Liver (tissue), 3 donors: ENCODE measurements at regions not wholly inside any gene's neighbourhood (a gene's known extent, or its start where the extent isn't known, plus 50 kb on each side); places are given as distances from the start of the nearest gene placed in this dataset.

Source experiments
- CTCF ChIP-seq: fragments of 150-350 bp; IDR thresholded peaks from 2 replicates; pipeline ENCODE4 v1.5.1; 2017; ENCODE audit warnings: improper control_type of control experiment, low read depth, low read length; ENCODE audit not compliant: missing input control
- FOXA1 ChIP-seq: IDR thresholded peaks from 2 replicates; pipeline ENCODE4 v1.6.1; 2016; ENCODE audit warnings: antibody characterized with exemption
- MAX ChIP-seq: IDR thresholded peaks from 2 replicates; pipeline ENCODE4 v1.6.1; 2016; ENCODE audit warnings: antibody characterized with exemption
- REST ChIP-seq: IDR thresholded peaks from 2 replicates; pipeline ENCODE4 v1.6.1; 2016; ENCODE audit warnings: antibody characterized with exemption, mild to moderate bottlenecking
- SP1 ChIP-seq: IDR thresholded peaks from 2 replicates; pipeline ENCODE4 v1.6.1; 2018; ENCODE audit warnings: antibody characterized with exemption, mild to moderate bottlenecking
- TAF1 ChIP-seq: conservative IDR thresholded peaks from 2 replicates; pipeline ENCODE4 v1.6.1; 2016; ENCODE audit warnings: antibody characterized with exemption, mild to moderate bottlenecking
- donor health status: healthy.
- donor health status: healthy.

- no peak for TF ChIP-seq CTCF
- TF ChIP-seq REST, result no peak
- no peak for TF ChIP-seq MAX
- no peak for TF ChIP-seq SP1
- no peak for TF ChIP-seq FOXA1
- TF ChIP-seq TAF1, result no peak
These were observed 300.2 kb upstream of the ETAA1 start for GRCh38 chr2:67096886-67097285.
